Memory B cell (primary cell): ENCODE measurements at regions not wholly inside any gene's neighbourhood (a gene's known extent, or its start where the extent isn't known, plus 50 kb on each side); places are given as distances from the start of the nearest gene placed in this dataset.
"Not testable (repeated sequence)": the region's sequence is repeated elsewhere in the genome, so short reads cannot be mapped to it uniquely, and the experiment has no call there.

Source experiments
- ATAC-seq: fragments of 150-1000 bp; cut with Tn5 transposase; 2 replicates; pipeline ENCODE4 v1.10.0; 2021; ENCODE audit warnings: low read depth, mild to moderate bottlenecking, moderate library complexity
- DNase-seq, 2 donors: peaks; one replicate each; pipeline ENCODE4 v3.0.0; 2022; ENCODE audit warnings: low spot score in 2 of 2
- H3K27ac Mint-ChIP-seq: one replicate; pipeline ENCODE4 v1.8.0; 2022; ENCODE audit warnings: mild to moderate bottlenecking, moderate library complexity, mixed read lengths
- H3K27me3 Mint-ChIP-seq: one replicate; pipeline ENCODE4 v1.8.0; 2022; ENCODE audit warnings: mixed read lengths
- H3K36me3 Mint-ChIP-seq: one replicate; pipeline ENCODE4 v1.8.0; 2022; ENCODE audit warnings: mild to moderate bottlenecking, mixed read lengths
- H3K4me1 Mint-ChIP-seq: one replicate; pipeline ENCODE4 v1.8.0; 2022; ENCODE audit warnings: mixed read lengths
- H3K4me3 Mint-ChIP-seq: one replicate; pipeline ENCODE4 v1.8.0; 2022; ENCODE audit warnings: mild to moderate bottlenecking, moderate library complexity, mixed read lengths
- H3K9me3 Mint-ChIP-seq: one replicate; pipeline ENCODE4 v1.8.0; 2022; ENCODE audit warnings: mixed read lengths

DNA sequence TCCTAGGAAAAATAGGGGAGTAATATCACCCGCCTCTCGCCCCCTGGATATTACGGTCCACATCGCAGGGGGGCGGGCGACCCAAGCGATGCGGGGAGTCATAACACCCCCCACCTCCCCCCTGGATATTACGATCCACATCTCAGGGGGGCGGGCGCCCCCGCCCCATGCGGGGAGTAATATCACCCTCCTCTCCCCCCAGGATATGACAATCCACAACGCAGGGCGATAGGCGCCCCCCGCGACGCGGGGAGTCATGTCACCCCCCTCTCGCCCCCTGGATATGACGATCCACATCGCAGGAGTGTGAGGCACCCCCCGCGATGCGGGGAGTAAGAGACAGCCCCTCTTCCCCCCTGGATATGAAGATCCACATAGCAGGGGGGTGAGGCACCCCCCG, 684.4 kb upstream of the PCDH9 start:
- Mint-ChIP-seq H3K9me3 (peaks cover 6% of the 10 kb centered on the region), H3K4me1 (no peaks in the 10 kb centered on the region), H3K36me3 (no peaks in the 10 kb centered on the region), H3K27ac (no peak overlapping the region), H3K27me3 (no peaks in the 10 kb centered on the region), H3K4me3 (no peak overlapping the region)
- ATAC-seq (no peak), DNase-seq (no peak)

DNA sequence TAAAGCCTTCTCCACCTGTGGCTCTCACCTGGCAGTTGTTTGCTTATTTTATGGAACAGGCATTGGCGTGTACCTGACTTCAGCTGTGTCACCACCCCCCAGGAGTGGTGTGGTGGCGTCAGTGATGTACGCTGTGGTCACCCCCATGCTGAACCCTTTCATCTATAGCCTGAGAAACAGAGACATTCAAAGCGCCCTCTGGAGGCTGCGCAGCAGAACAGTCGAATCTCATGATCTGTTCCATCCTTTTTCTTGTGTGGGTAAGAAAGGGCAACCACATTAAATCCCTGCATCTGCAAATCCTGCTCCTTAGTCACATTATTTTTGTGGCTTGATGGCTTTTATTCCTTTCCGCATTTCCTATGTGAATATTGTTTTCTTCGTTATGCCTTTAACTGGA, 672.8 kb upstream of the PCDH9 start:
- H3K9me3 Mint-ChIP-seq, H3K4me1 Mint-ChIP-seq, H3K4me3 Mint-ChIP-seq, H3K36me3 Mint-ChIP-seq, DNase-seq, H3K27me3 Mint-ChIP-seq, H3K27ac Mint-ChIP-seq, ATAC-seq: not testable (repeated sequence)

DNA sequence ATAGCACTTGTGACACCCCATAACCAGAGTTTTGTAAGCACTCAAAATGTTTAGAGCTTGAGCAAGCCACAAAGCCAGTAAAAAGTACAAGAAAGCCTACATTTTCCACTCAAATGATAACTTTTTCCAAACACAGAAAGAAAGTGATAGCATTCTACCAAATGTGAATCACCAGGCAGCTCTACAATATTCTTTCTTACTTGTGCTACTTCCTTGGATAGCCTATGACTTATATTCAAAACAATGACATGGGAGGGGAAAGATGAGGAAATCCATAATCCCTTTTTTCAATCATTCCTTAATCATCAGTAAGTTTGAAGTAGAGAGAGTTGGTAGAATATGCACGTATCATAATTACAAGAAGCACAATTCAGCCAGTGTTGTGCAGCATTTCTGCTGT, 650.8 kb upstream of the PCDH9 start:
- DNase-seq (no peak), ATAC-seq (no peak)
- H3K27ac Mint-ChIP-seq, result no peak overlapping the region
- no peaks in the 10 kb centered on the region for H3K27me3 Mint-ChIP-seq
- H3K4me1 Mint-ChIP-seq, result no peaks in the 10 kb centered on the region
- H3K9me3 Mint-ChIP-seq, result peaks cover 2% of the 10 kb centered on the region
- no peak overlapping the region for H3K4me3 Mint-ChIP-seq
- H3K36me3 Mint-ChIP-seq, result no peaks in the 10 kb centered on the region

DNA sequence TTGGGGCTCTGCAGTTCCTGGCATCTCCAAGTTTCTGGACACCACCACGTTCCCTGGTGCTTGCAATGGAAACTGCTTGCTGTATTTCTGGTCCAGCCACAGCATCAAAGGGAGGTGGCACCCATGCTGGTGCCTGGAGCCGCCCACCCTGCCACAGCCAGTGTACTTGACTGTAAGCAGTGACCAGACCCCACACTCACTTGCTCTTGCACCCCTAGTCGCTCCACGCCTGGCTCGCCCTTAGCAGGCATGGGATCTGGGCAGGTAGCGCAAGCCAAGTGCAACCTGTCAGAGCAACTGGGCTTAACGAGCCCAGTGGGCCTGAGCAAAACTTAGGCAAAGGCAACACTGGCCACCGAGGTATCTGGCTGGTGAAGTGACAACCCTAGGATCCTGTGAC, 648.2 kb upstream of the PCDH9 start:
- peaks cover 2% of the 10 kb centered on the region for H3K9me3 Mint-ChIP-seq
- no peaks in the 10 kb centered on the region for H3K4me1 Mint-ChIP-seq
- ATAC-seq (no peak), DNase-seq (no peak)
- no peaks in the 10 kb centered on the region for H3K36me3 Mint-ChIP-seq
- H3K4me3 Mint-ChIP-seq, result no peak overlapping the region
- H3K27ac Mint-ChIP-seq, result no peak overlapping the region
- H3K27me3 Mint-ChIP-seq, result no peaks in the 10 kb centered on the region

DNA sequence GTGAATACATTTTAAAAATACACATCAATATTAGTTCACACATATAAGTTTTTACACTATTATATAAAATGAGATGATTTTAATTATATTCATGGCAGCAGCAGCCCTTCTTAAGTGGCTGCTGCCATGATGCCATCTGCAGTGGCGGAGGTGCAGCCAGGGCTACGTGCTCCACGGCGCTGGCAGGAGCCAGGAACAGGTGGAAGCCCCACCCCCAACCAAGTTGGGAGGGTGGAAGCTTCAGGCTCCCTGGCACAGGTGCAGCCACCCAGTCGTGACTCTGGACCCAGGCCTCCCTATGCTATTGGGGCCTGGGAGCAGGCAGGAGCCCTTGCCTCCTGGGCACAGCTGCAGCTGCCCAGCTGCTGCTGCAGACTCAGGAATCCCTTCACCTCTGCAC, 646.9 kb upstream of the PCDH9 start:
- no peak for DNase-seq
- H3K4me1 Mint-ChIP-seq, result no peaks in the 10 kb centered on the region
- no peaks in the 10 kb centered on the region for H3K27me3 Mint-ChIP-seq
- H3K27ac Mint-ChIP-seq, result no peak overlapping the region
- H3K36me3 Mint-ChIP-seq, result no peaks in the 10 kb centered on the region
- H3K4me3 Mint-ChIP-seq, result no peak overlapping the region
- no peak for ATAC-seq
- H3K9me3 Mint-ChIP-seq, result peaks cover 2% of the 10 kb centered on the region

DNA sequence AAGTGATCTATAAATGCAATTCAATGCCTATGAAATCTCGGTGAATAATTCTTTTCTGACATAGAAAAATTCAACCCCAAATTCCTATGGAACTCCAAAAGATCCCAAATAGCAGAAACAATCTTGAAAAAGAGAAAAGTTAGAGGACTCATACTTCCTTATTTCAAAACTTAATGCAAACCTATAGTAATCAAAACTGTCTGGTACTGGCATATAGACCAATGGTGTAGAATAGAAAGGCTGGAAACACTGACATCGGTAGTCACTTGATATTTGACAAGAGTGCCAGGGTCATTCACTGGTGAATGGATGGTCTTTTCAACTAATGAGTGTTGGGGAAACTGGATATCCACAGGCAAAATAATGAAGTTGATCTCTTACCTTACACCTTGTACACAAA, 637.1 kb upstream of the PCDH9 start:
- H3K9me3 Mint-ChIP-seq, result peaks cover 7% of the 10 kb centered on the region

DNA sequence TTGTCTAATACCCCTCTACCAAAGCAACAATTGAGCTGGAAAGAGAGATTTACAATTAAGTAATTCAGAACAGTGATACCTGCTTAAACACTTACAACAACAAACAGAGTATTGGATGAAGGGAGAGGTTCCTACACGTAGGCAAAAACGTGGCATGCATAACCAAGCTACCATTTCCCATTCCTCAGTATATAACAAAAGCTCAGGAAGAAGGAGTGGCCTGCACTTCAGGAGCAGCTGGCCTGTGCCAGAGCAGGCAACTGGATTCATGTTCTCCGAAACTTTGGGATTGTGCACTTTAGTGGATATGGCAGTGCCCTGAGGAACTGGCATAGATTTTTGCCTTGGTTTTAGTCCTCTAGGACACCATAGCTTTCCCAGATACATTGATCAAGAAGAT, 630.2 kb upstream of the PCDH9 start:
- ATAC-seq (no peak), DNase-seq (no peak)
- no peaks in the 10 kb centered on the region for H3K36me3 Mint-ChIP-seq
- H3K9me3 Mint-ChIP-seq, result peaks cover 8% of the 10 kb centered on the region
- no peak overlapping the region for H3K4me3 Mint-ChIP-seq
- H3K27ac Mint-ChIP-seq, result no peak overlapping the region
- H3K4me1 Mint-ChIP-seq, result no peaks in the 10 kb centered on the region
- no peaks in the 10 kb centered on the region for H3K27me3 Mint-ChIP-seq

More for the DNA sequence above, 637.1 kb upstream of the PCDH9 start:
- H3K27me3 Mint-ChIP-seq, result no peaks in the 10 kb centered on the region
- ATAC-seq (no peak), DNase-seq (no peak)
- H3K27ac Mint-ChIP-seq, result no peak overlapping the region
- H3K36me3 Mint-ChIP-seq, result no peaks in the 10 kb centered on the region
- no peaks in the 10 kb centered on the region for H3K4me1 Mint-ChIP-seq
- H3K4me3 Mint-ChIP-seq, result no peak overlapping the region

DNA sequence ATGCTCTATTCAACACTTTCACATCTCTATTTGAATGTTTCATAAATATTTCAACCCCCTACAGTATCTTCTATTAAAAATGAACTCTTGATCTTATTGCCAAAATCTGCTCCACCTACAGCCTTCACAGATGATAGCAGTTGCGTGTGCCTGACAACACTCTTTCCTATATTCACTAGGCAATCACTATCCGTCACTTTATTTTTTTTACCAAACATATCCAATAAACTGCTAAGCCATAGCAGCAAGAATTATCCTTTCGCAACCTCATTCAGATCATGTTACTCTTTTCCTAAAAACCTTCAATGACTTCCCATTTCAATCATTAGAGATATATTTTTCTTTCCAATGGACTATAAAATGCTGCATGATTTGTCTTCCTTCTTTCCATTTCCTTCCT, 629.8 kb upstream of the PCDH9 start:
- H3K9me3 Mint-ChIP-seq, result peaks cover 6% of the 10 kb centered on the region
- H3K27me3 Mint-ChIP-seq, result no peaks in the 10 kb centered on the region
- no peak overlapping the region for H3K4me3 Mint-ChIP-seq
- no peaks in the 10 kb centered on the region for H3K36me3 Mint-ChIP-seq
- no peaks in the 10 kb centered on the region for H3K4me1 Mint-ChIP-seq
- no peak overlapping the region for H3K27ac Mint-ChIP-seq
- no peak for ATAC-seq
- no peak for DNase-seq

DNA sequence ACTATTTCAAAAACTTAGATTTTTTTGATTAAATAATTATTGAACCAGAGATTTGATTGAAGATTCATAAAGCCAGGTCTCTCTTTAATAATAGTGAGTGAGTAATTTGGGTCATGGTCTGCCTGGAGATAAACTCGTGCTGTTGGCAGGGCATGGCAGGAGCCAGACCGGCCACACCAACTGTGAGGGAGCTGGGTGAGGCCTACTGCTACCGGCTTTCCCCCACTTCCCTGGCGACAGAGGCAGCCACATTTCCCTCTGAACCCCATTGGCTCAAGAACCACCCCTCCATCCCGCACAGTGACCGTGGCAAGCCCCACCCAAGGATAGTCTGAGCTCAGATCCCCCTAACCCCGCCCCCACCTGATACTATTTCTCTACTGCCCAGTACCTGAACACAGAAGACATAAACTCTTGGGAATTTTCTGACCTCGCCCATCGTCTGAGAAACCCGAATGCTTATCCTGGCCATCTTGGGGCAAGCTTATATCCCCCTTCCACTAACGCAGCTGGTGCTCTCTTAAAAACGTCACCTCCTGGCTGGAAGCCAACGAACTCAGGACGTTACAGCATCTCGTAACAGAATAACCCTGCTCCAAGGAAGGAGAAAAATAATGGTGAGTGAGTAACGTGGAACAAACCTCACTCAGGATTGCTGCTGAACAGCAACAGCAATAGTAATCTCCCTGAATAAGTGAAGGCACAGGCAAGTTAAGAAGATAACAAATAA, 627.6 kb upstream of the PCDH9 start:
- H3K9me3 Mint-ChIP-seq, result peaks cover 7% of the 10 kb centered on the region
- H3K27ac Mint-ChIP-seq, result no peak overlapping the region
- H3K36me3 Mint-ChIP-seq, result no peaks in the 10 kb centered on the region
- no peaks in the 10 kb centered on the region for H3K4me1 Mint-ChIP-seq
- ATAC-seq, result no peak
- no peak overlapping the region for H3K4me3 Mint-ChIP-seq
- H3K27me3 Mint-ChIP-seq, result no peaks in the 10 kb centered on the region
- DNase-seq, result no peak

DNA sequence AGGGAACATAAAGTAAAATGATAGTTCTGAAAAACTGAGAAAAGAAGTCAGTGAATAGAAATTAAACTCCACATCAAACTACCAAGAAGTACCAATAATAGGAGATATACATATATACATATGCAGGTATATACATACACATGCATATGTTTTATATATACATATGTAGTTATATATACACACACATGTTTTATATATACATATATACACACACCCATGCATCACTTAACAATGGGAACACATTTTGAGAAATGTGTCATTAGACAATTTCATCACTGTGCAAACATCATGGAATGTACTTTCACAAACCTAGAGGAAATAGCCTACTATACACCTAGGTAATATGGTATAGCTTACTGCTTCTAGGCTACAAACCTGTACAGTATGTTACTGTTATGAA, 626.8 kb upstream of the PCDH9 start:
- no peaks in the 10 kb centered on the region for H3K27me3 Mint-ChIP-seq
- H3K4me3 Mint-ChIP-seq, result no peak overlapping the region
- H3K4me1 Mint-ChIP-seq, result no peaks in the 10 kb centered on the region
- H3K36me3 Mint-ChIP-seq, result no peaks in the 10 kb centered on the region
- no peak for ATAC-seq
- H3K27ac Mint-ChIP-seq, result no peak overlapping the region
- no peak for DNase-seq
- H3K9me3 Mint-ChIP-seq, result peaks cover 7% of the 10 kb centered on the region

DNA sequence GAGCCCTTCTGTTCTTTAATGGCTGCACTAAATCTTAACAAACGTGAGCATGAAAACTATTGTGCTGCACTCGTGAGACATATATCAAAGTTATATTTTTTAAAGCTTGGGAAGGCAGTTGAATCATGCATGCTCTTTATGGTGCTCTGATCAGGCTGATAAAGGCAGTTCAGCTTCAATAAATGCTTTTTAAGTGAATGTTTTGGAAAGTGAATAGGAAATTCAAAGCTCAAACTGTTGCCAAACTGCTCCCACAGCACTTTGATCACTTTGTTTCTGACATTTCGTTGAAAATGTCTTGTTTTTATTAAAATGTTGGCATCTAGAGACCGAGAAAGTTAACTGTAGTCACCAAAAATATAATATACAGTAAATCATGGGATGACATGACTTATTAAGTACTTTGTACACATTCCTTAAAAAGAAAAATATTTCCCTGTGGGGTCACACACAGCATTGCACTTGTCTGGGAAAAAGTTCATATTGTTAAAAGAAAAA, 625.7 kb upstream of the PCDH9 start:
- Mint-ChIP-seq H3K36me3 (no peaks in the 10 kb centered on the region), H3K4me1 (no peaks in the 10 kb centered on the region), H3K27me3 (no peaks in the 10 kb centered on the region), H3K27ac (no peak overlapping the region), H3K4me3 (no peak overlapping the region), H3K9me3 (peaks cover 10% of the 10 kb centered on the region)
- ATAC-seq (no peak), DNase-seq (no peak)

DNA sequence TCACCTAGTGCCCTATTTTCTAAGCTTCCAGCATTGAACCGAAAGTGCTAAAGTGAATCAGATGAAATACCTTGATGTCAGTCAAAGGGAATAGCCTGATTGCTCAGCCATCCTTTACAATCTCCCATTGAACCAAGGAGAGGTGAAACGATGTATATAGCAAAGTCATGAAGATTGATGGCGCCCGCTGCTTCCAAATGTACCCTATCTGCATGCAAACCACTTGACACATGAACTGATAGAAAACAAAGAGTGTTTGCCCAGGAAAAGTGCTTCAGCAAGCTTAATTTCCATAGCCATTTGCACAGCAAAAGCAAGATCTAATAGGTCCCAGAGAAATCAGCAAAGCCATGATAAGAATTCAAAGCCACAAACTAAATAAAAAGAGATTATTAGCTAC, 624.9 kb upstream of the PCDH9 start:
- H3K36me3 Mint-ChIP-seq, result no peaks in the 10 kb centered on the region
- H3K27ac Mint-ChIP-seq, result no peak overlapping the region
- H3K4me1 Mint-ChIP-seq, result no peaks in the 10 kb centered on the region
- H3K9me3 Mint-ChIP-seq, result peaks cover 8% of the 10 kb centered on the region
- H3K4me3 Mint-ChIP-seq, result no peak overlapping the region
- ATAC-seq, result no peak
- H3K27me3 Mint-ChIP-seq, result no peaks in the 10 kb centered on the region
- no peak for DNase-seq

DNA sequence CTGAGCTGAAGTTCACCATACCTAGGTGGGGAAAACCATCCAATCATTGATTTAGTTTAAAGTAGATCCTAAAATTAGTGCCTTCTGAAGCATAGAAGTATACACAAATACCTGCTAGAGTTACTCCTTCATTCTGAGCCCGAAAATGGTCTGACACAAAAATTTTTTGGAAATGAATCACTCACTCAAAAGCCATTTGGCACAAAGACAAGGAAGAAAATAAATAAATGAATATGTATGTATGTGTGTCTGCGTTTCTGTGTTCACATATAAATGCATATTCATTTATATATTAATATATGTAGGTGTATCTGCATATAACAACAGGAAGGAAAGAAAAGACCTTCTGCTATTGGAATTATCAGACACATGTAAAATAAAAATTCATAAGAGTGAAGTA, 614.4 kb upstream of the PCDH9 start:
- H3K9me3 Mint-ChIP-seq, result peaks cover 2% of the 10 kb centered on the region
- H3K36me3 Mint-ChIP-seq, result no peaks in the 10 kb centered on the region
- H3K4me1 Mint-ChIP-seq, result no peaks in the 10 kb centered on the region
- H3K4me3 Mint-ChIP-seq, result no peak overlapping the region
- ATAC-seq (no peak), DNase-seq (no peak)
- H3K27ac Mint-ChIP-seq, result no peak overlapping the region
- H3K27me3 Mint-ChIP-seq, result no peaks in the 10 kb centered on the region

DNA sequence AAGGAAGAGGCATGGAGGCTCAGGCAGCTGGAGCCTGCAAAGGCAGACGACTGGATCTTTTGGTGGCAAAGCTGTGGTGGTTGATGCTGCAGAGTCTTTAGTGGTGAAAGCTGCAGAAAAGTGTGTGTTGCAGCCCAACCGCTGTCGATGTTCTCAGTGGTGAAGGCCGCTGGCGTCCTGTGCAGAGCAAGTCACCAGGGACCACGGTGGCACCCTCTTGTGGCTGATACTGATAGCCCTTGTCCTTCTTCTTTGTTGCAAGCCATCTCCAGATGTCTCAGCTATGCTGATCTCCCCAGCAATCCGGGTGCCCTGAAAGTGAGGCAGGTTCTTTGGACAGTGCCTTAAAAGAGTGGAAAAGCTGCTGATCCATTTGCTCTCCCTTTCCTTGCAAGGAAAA, 610.9 kb upstream of the PCDH9 start:
- Mint-ChIP-seq H3K27ac (no peak overlapping the region), H3K4me1 (no peaks in the 10 kb centered on the region), H3K4me3 (no peak overlapping the region), H3K27me3 (no peaks in the 10 kb centered on the region), H3K36me3 (no peaks in the 10 kb centered on the region), H3K9me3 (no peaks in the 10 kb centered on the region)
- DNase-seq, result no peak
- no peak for ATAC-seq

DNA sequence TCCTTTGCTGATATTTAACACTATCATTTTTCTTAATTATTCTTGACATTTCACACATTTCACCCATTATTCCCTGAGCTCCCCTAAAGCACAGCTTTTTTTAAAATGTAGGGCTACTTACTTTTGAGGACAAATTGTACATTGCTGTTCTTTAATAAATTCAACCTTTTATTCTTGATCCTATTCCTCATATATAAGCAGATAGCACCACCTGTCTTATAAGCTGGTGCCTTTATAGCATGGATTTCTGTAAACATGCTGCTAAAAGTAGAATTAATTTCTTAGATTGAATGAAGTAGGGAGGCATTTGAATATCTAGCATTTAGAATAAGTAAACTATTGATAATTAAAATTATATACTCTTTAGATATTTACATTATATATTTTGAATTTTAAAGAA, 603.4 kb upstream of the PCDH9 start:
- DNase-seq (no peak), ATAC-seq (no peak)
- H3K36me3 Mint-ChIP-seq, result no peaks in the 10 kb centered on the region
- H3K9me3 Mint-ChIP-seq, result no peaks in the 10 kb centered on the region
- H3K27ac Mint-ChIP-seq, result no peak overlapping the region
- no peak overlapping the region for H3K4me3 Mint-ChIP-seq
- H3K27me3 Mint-ChIP-seq, result no peaks in the 10 kb centered on the region
- no peaks in the 10 kb centered on the region for H3K4me1 Mint-ChIP-seq
